Mesothelial cell of epicardium (in vitro differentiated cells): ENCODE measurements at regions not wholly inside any gene's neighbourhood (a gene's known extent, or its start where the extent isn't known, plus 50 kb on each side); places are given as distances from the start of the nearest gene placed in this dataset.

Source experiments
- DNase-seq, 2 experiments: peaks; one replicate each; pipeline ENCODE4 v3.0.0; 2021; ENCODE audit warnings: low spot score in 2 of 2; ENCODE audit not compliant: unreplicated experiment in 2 of 2
- H3K27ac Mint-ChIP-seq: 2 replicates; pipeline ENCODE4 v1.8.0; 2021; ENCODE audit warnings: mixed read lengths
- H3K27me3 Mint-ChIP-seq: 2 replicates; pipeline ENCODE4 v1.8.0; 2021; ENCODE audit warnings: low read depth, mixed read lengths
- H3K36me3 Mint-ChIP-seq: 2 replicates; pipeline ENCODE4 v1.8.0; 2021; ENCODE audit warnings: mixed read lengths
- H3K4me1 Mint-ChIP-seq: 2 replicates; pipeline ENCODE4 v1.8.0; 2021; ENCODE audit warnings: mixed read lengths
- H3K4me3 Mint-ChIP-seq: 2 replicates; pipeline ENCODE4 v1.8.0; 2021; ENCODE audit warnings: mild to moderate bottlenecking, moderate library complexity, mixed read lengths
- H3K9me3 Mint-ChIP-seq: 2 replicates; pipeline ENCODE4 v1.8.0; 2021; ENCODE audit warnings: mixed read lengths
- TF ChIP-seq, protein P1 (sequence below): fragments of 200-600 bp; sonication (generic); IDR thresholded peaks from one replicate; pipeline ENCODE4 v1.5.0; 2021; ENCODE audit warnings: antibody characterized with exemption; ENCODE audit not compliant: unreplicated experiment

DNA sequence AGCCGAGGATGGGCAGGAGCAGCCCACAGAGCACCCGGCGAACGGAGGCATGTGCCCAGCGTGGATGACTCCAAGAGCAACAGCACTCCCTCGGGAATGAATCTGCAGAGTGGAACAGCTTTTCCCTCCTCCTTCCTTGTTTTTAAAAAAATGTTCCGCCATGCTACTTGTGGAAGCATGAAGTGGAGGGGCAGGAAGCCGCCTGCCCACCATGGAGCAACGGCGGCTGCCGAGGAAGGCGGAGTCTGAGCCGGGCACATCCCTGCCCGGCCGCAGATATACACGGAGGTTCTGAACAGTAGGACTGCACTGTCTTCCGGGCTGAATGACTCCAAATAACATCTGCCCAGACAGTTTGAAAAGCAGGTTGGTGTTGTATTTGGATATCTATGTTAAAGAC lies 65.2 kb downstream of the SOX1 start:
- H3K4me3 Mint-ChIP-seq, result no peak overlapping the region
- no peak for DNase-seq
- no peaks in the 10 kb centered on the region for H3K4me1 Mint-ChIP-seq
- TF ChIP-seq, protein P1, sequence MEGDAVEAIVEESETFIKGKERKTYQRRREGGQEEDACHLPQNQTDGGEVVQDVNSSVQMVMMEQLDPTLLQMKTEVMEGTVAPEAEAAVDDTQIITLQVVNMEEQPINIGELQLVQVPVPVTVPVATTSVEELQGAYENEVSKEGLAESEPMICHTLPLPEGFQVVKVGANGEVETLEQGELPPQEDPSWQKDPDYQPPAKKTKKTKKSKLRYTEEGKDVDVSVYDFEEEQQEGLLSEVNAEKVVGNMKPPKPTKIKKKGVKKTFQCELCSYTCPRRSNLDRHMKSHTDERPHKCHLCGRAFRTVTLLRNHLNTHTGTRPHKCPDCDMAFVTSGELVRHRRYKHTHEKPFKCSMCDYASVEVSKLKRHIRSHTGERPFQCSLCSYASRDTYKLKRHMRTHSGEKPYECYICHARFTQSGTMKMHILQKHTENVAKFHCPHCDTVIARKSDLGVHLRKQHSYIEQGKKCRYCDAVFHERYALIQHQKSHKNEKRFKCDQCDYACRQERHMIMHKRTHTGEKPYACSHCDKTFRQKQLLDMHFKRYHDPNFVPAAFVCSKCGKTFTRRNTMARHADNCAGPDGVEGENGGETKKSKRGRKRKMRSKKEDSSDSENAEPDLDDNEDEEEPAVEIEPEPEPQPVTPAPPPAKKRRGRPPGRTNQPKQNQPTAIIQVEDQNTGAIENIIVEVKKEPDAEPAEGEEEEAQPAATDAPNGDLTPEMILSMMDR, result no peak
- no peaks in the 10 kb centered on the region for H3K9me3 Mint-ChIP-seq
- H3K27ac Mint-ChIP-seq, result no peak overlapping the region
- H3K36me3 Mint-ChIP-seq, result no peaks in the 10 kb centered on the region
- peaks cover 91% of the 10 kb centered on the region for H3K27me3 Mint-ChIP-seq

- Mint-ChIP-seq H3K27me3 (peaks cover 92% of the 10 kb centered on the region), H3K4me1 (no peaks in the 10 kb centered on the region), H3K36me3 (no peaks in the 10 kb centered on the region), H3K4me3 (no peak overlapping the region), H3K9me3 (no peaks in the 10 kb centered on the region), H3K27ac (no peak overlapping the region)
- TF ChIP-seq, protein P1, result no peak
- no peak for DNase-seq
Measured at GRCh38 chr13:112132619-112133018, 65.7 kb downstream of the SOX1 start.

- no peaks in the 10 kb centered on the region for H3K4me1 Mint-ChIP-seq
- no peak for DNase-seq
- no peak overlapping the region for H3K27ac Mint-ChIP-seq
Measured at GRCh38 chr13:112133499-112134390, 66.8 kb downstream of the SOX1 start.

DNA sequence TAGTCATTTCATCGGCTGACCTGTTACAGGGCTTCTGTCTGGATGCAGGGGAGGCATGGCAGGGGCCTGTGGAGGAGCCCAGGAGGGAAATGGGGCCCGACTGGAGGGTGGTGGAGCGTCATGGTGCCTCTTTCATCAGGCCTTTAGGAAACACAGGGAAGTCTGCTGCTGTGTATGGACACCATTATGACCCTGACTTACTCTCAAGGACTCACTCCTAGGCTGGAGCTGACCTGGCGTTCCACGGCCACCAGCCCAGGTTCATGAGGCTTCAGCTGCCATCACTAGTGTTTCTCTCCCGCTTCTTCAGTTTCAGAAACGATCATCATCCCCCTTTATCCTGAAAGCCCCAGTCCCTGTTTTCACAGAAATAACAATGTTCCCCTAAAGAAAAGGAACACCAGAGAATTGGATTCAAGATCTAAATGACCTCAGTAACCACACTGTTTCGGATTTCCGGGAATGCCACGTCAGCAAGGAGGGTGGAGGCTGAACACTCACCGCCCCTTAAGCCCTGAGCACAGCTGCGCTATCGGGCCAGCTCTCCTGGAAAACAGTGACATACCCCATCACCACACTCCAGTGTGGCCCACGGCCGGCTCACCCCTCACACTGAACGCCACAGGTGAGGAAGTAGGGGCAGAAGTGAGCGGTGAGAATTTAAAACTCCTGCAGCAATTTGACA lies 67.6 kb downstream of the SOX1 start:
- no peaks in the 10 kb centered on the region for H3K4me1 Mint-ChIP-seq
- no peak overlapping the region for H3K4me3 Mint-ChIP-seq
- H3K9me3 Mint-ChIP-seq, result no peaks in the 10 kb centered on the region
- TF ChIP-seq, protein P1, result no peak
- no peak for DNase-seq
- H3K36me3 Mint-ChIP-seq, result no peaks in the 10 kb centered on the region
- peaks cover 88% of the 10 kb centered on the region for H3K27me3 Mint-ChIP-seq
- H3K27ac Mint-ChIP-seq, result no peak overlapping the region

More at GRCh38 chr13:112133499-112134390, 66.8 kb downstream of the SOX1 start:
- Mint-ChIP-seq H3K36me3 (no peaks in the 10 kb centered on the region), H3K9me3 (no peaks in the 10 kb centered on the region), H3K27me3 (peaks cover 91% of the 10 kb centered on the region), H3K4me3 (no peak overlapping the region)
- TF ChIP-seq, protein P1, result no peak

DNA sequence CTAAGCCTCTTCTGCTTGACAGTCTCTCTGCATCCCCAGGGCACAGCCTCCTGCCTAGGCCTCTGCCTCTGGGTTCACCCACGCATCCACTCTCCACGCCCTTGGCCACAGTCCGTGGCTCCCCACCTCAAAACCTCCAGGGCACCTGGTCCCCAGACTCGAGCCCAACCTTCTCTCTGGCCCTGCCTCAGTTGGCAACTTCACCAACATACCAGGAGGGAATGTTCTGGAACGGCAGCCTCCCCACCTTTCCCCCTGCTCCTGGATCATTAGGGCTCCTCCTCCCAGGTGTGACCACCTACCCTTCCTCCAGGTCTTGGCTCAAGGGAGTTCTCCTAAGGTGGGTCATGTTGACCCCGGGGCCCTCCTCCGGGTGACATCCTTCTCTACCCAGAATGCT lies 69.1 kb downstream of the SOX1 start:
- Mint-ChIP-seq H3K4me3 (no peak overlapping the region), H3K36me3 (no peaks in the 10 kb centered on the region), H3K4me1 (no peaks in the 10 kb centered on the region), H3K9me3 (no peaks in the 10 kb centered on the region), H3K27me3 (peaks cover 81% of the 10 kb centered on the region), H3K27ac (no peak overlapping the region)
- TF ChIP-seq, protein P1, result no peak
- no peak for DNase-seq
